SK-N-MC (cell line): ENCODE measurements at regions not wholly inside any gene's neighbourhood (a gene's known extent, or its start where the extent isn't known, plus 50 kb on each side); places are given as distances from the start of the nearest gene placed in this dataset.

Experiments used
- EZH2 ChIP-seq: fragments of 200-600 bp; sonication (generic); IDR thresholded peaks from one replicate; pipeline ENCODE4 v1.6.1; 2017; ENCODE audit warnings: antibody characterized with exemption
- FOXP2 ChIP-seq: optimal IDR thresholded peaks from 2 replicates; pipeline ENCODE3; 2011; ENCODE audit warnings: mild to moderate bottlenecking, moderate library complexity; ENCODE audit not compliant: insufficient read depth; ENCODE audit errors: extremely low read length, control extremely low read depth
- POLR2AphosphoS5 ChIP-seq: IDR thresholded peaks from 2 replicates; pipeline ENCODE4 v1.6.1; 2012; ENCODE audit warnings: mild to moderate bottlenecking, low read depth, low read length, borderline replicate concordance

- TF ChIP-seq POLR2AphosphoS5 (no peak), EZH2 (no peak), FOXP2 (no peak)
Measured at GRCh38 chr16:26809461-26809860, 257.3 kb upstream of the C16orf82 start.
